ENCODE measurements at regions not wholly inside any gene's neighbourhood (a gene's known extent, or its start where the extent isn't known, plus 50 kb on each side); places are given as distances from the start of the nearest gene placed in this dataset.

GRCh38 chr1:222045786-222046185, 303.9 kb upstream of the DUSP10 start:
- intact Hi-C loops (cut with DNase I; ENCODE audit: low total_unique reads) = no loop called here
- no peak overlapping the region for H3K27ac ChIP-seq
- no peak overlapping the region for H3K4me3 ChIP-seq
- no peaks in the 10 kb centered on the region for H3K27me3 ChIP-seq (replicated peaks in 1 of 7)
- H3K4me1 ChIP-seq = no peaks in the 10 kb centered on the region
- no peak for DNase-seq
- no peaks in the 10 kb centered on the region for H3K36me3 ChIP-seq
- no peaks in the 10 kb centered on the region for H3K9me3 ChIP-seq
- TF ChIP-seq CTCF (IDR thresholded peaks at IDR 0.05 in 8 of 11, conservative IDR thresholded peaks at IDR 0.05 in 3 of 11) (no peak), POLR2A (IDR thresholded peaks at IDR 0.05) (no peak), POLR2AphosphoS5 (IDR thresholded peaks at IDR 0.05) (no peak)
- 80 to 90% (median 83%) methylated on average over 3 of the region's 3 CpGs for WGBS, 5 donors

GRCh38 chr1:222045236-222045635, 303.3 kb upstream of the DUSP10 start:
- no peak for TF ChIP-seq CTCF (IDR thresholded peaks at IDR 0.05 in 8 of 11, conservative IDR thresholded peaks at IDR 0.05 in 3 of 11)
- TF ChIP-seq POLR2A (IDR thresholded peaks at IDR 0.05) = no peak
- TF ChIP-seq POLR2AphosphoS5 (IDR thresholded peaks at IDR 0.05) = no peak
- Histone ChIP-seq H3K27me3 (replicated peaks in 1 of 7) (no peaks in the 10 kb centered on the region), H3K27ac (no peak overlapping the region), H3K4me3 (no peak overlapping the region), H3K4me1 (no peaks in the 10 kb centered on the region), H3K9me3 (no peaks in the 10 kb centered on the region), H3K36me3 (no peaks in the 10 kb centered on the region)
- intact Hi-C loops (cut with DNase I; ENCODE audit: low total_unique reads) = no loop called here
- DNase-seq = no peak
- WGBS, 5 donors = 78 to 90% (median 83%) methylated on average over 2 to 3 of the region's 3 CpGs

GRCh38 chr1:222043444-222044292, 301.8 kb upstream of the DUSP10 start:
- H3K4me1 ChIP-seq = no peaks in the 10 kb centered on the region
- H3K36me3 ChIP-seq = no peaks in the 10 kb centered on the region
- no peak for DNase-seq
- TF ChIP-seq CTCF (IDR thresholded peaks at IDR 0.05 in 8 of 11, conservative IDR thresholded peaks at IDR 0.05 in 3 of 11) (no peak), POLR2AphosphoS5 (IDR thresholded peaks at IDR 0.05) (no peak), POLR2A (IDR thresholded peaks at IDR 0.05) (no peak)
- H3K27me3 ChIP-seq (replicated peaks in 1 of 7) = no peaks in the 10 kb centered on the region
- 83 to 93% (median 90%) methylated on average over 9 of the region's 9 CpGs for WGBS, 5 donors
- no peak overlapping the region for H3K4me3 ChIP-seq
- H3K9me3 ChIP-seq = no peaks in the 10 kb centered on the region
- no peak overlapping the region for H3K27ac ChIP-seq
- intact Hi-C loops (cut with DNase I; ENCODE audit: low total_unique reads) = no loop called here

- Histone ChIP-seq H3K4me3 (no peak overlapping the region), H3K9me3 (no peaks in the 10 kb centered on the region), H3K27ac (no peak overlapping the region), H3K27me3 (replicated peaks in 1 of 7) (no peaks in the 10 kb centered on the region), H3K4me1 (no peaks in the 10 kb centered on the region), H3K36me3 (no peaks in the 10 kb centered on the region)
- DNase-seq = no peak
- WGBS, 5 donors = 91 to 99% (median 94%) methylated on average over 6 of the region's 6 CpGs
- no peak for TF ChIP-seq POLR2A (IDR thresholded peaks at IDR 0.05)
- TF ChIP-seq POLR2AphosphoS5 (IDR thresholded peaks at IDR 0.05) = no peak
- no peak for TF ChIP-seq CTCF (IDR thresholded peaks at IDR 0.05 in 8 of 11, conservative IDR thresholded peaks at IDR 0.05 in 3 of 11)
- intact Hi-C loops (cut with DNase I; ENCODE audit: low total_unique reads) = no loop called here
Measured at GRCh38 chr1:222042120-222042519, 300.2 kb upstream of the DUSP10 start.
